Psoas muscle (tissue), 7 donors: ENCODE measurements at regions not wholly inside any gene's neighbourhood (a gene's known extent, or its start where the extent isn't known, plus 50 kb on each side); places are given as distances from the start of the nearest gene placed in this dataset.

Experiments
- ATAC-seq, 4 donors: fragments of 200-7000 bp; cut with Tn5 transposase; one replicate each; pipeline ENCODE4 v1.9.1; 2020; ENCODE audit warnings: moderate library complexity in 3 of 4, mild to moderate bottlenecking in 2 of 4
- DNase-seq, 2 donors: peaks; one replicate each; pipeline ENCODE4 v3.0.0-alpha.2; 2020
- H3K27ac ChIP-seq: fragments of 200-600 bp; one replicate; pipeline ENCODE4 v1.8.0; 2022
- H3K27me3 ChIP-seq, 3 donors: fragments of 200-600 bp in 1 of 3; one replicate each; pipeline versions ENCODE4 v1.6.1 to v1.8.0; 2013 to 2022; ENCODE audit warnings: low read length in 2 of 3, mild to moderate bottlenecking in 2 of 3, moderate library complexity in 1 of 3; ENCODE audit not compliant: insufficient read depth in 3 of 3
- H3K36me3 ChIP-seq, 2 donors: fragments of 200-600 bp in 1 of 2; one replicate each; pipeline versions ENCODE4 v1.6.1 to v1.8.0; 2013 to 2022; ENCODE audit warnings: low read depth in 1 of 2, mild to moderate bottlenecking in 1 of 2, moderate library complexity in 1 of 2; ENCODE audit not compliant: insufficient read depth in 1 of 2
- H3K4me1 ChIP-seq: fragments of 200-600 bp; one replicate; pipeline ENCODE4 v1.8.0; 2022
- H3K4me3 ChIP-seq: fragments of 200-600 bp; one replicate; pipeline ENCODE4 v1.8.0; 2022; ENCODE audit warnings: mild to moderate bottlenecking
- H3K9me3 ChIP-seq: fragments of 200-600 bp; one replicate; pipeline ENCODE4 v1.8.0; 2022
- WGBS, 3 donors: extraction: QIAGEN DNeasy Blood & Tissue Kit; methylation state at CpG; one replicate each; pipeline versions ENCODE4 v1.1.6 to v1.1.7; 2013; 5-methylcytosine and 5-hydroxymethylcytosine counted together
- intact Hi-C, 2 donors: fragments of 100-400 bp; cut with DNase I; formaldehyde crosslinking; loops; one replicate each; pipeline versions ENCODE4 v1.11.0 to v1.14.2; 2022
- TF ChIP-seq, protein P1 (sequence below): fragments of 200-600 bp; IDR thresholded peaks from one replicate; pipeline ENCODE4 v1.8.0; 2022; ENCODE audit warnings: antibody characterized with exemption
- donor health status: healthy with polysubstance abuse.
- donor health status: DM: no; HTN: no; CAD: no; lungs with moderate emphysema.
- donor health status: Bipolar disorder and iron deficiency.
- donor health status: healthy.
- donor health status: DM: yes; HTN: yes; CAD: no.
- donor health status: DM: no; HTN: no; CAD: no.
- donor health status: DM: yes; HTN: yes; CAD: no.

DNA sequence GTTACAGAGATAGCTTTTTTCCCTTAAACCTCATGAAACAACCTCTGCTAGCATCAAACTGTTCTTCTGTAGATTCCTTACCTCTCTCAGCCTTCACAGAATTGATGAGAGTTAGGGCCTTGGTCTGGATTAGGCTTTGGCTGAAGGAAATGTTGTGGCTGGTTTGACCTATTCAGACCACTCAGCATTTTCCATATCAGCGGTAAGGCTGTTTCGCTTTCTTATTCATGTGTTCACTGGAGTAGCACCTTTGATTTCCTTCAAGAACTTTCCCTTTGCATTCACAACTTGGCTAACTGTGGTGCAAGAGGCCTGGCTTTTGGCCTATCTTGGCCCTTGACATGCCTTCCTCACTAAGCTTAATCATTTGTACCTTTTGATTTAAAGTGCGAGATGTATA, 50.7 kb upstream of the NRXN3 start:
- 97 to 99% (median 97%) methylated on average over 3 of the region's 3 CpGs for WGBS, 3 donors

More for the DNA sequence above, 50.7 kb upstream of the NRXN3 start:
- Histone ChIP-seq H3K9me3 (no peaks in the 10 kb centered on the region), H3K4me1 (no peaks in the 10 kb centered on the region), H3K27me3 (peaks cover 0 to 2% (median 0%) of the 10 kb centered on the region in 3 donors), H3K36me3 (no peaks in the 10 kb centered on the region), H3K4me3 (no peak overlapping the region), H3K27ac (no peak overlapping the region)
- TF ChIP-seq, protein P1, sequence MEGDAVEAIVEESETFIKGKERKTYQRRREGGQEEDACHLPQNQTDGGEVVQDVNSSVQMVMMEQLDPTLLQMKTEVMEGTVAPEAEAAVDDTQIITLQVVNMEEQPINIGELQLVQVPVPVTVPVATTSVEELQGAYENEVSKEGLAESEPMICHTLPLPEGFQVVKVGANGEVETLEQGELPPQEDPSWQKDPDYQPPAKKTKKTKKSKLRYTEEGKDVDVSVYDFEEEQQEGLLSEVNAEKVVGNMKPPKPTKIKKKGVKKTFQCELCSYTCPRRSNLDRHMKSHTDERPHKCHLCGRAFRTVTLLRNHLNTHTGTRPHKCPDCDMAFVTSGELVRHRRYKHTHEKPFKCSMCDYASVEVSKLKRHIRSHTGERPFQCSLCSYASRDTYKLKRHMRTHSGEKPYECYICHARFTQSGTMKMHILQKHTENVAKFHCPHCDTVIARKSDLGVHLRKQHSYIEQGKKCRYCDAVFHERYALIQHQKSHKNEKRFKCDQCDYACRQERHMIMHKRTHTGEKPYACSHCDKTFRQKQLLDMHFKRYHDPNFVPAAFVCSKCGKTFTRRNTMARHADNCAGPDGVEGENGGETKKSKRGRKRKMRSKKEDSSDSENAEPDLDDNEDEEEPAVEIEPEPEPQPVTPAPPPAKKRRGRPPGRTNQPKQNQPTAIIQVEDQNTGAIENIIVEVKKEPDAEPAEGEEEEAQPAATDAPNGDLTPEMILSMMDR = no peak
- no peak for ATAC-seq
- intact Hi-C loops = no loop called here
- DNase-seq = no peak
